GM12878 (cell line): ENCODE measurements at regions not wholly inside any gene's neighbourhood (a gene's known extent, or its start where the extent isn't known, plus 50 kb on each side); places are given as distances from the start of the nearest gene placed in this dataset.

Experiments
- ATAC-seq: fragments of 200-7000 bp; cut with Tn5 transposase; 3 replicates; pipeline ENCODE4 v1.9.1; 2020; ENCODE audit warnings: mild to moderate bottlenecking, moderate library complexity
- BruUV-seq: library from RNA; stranded (reverse); fragments of 400-500 nt; replicated peaks from 2 replicates; lab custom pipeline; 2021; lab: Mats Ljungman, UMichigan
- CTCF ChIA-PET: fragments of 300-600 bp; sonication (Branson Sonifier 250); formaldehyde crosslinking; extraction: SDS; loops from one replicate; lab custom pipeline; 2021; ENCODE audit warnings: inconsistent platforms; lab: Yijun Ruan, JAX
- POLR2A ChIA-PET: fragments of 350-600 bp; formaldehyde crosslinking; extraction: SDS; loops from one replicate; lab custom pipeline; 2021; ENCODE audit warnings: inconsistent platforms; lab: Charles Lee
- RAD21 ChIA-PET: fragments of 300-600 bp; sonication (Branson Sonifier 250); formaldehyde crosslinking; loops from one replicate; lab custom pipeline; 2023; ENCODE audit warnings: antibody characterized with exemption; ENCODE audit not compliant: unreplicated experiment; lab: Charles Lee
- SMC1A ChIA-PET: fragments of 300-600 bp; sonication (Branson Sonifier 250); formaldehyde crosslinking; loops from one replicate; lab custom pipeline; 2023; ENCODE audit not compliant: unreplicated experiment, uncharacterized antibody; lab: Charles Lee
- DNase-seq: peaks from one replicate; pipeline ENCODE4 v3.0.0-alpha.2; 2011; ENCODE audit warnings: low read depth, low spot score
- FAIRE-seq: peaks from 3 replicates; lab custom pipeline; 2011; peaks lifted over from hg19 to GRCh38; lab: Jason Lieb, UNC
- H2AFZ ChIP-seq: 2 replicates; pipeline ENCODE4 v1.6.0; 2011; ENCODE audit warnings: low read depth, low read length, control low read depth; ENCODE audit not compliant: control insufficient read depth
- H3K27ac ChIP-seq: 2 replicates; pipeline ENCODE4 v1.5.1; 2011; ENCODE audit warnings: control low read depth; ENCODE audit not compliant: control insufficient read depth, insufficient read depth
- H3K27me3 ChIP-seq, 2 experiments: replicated peaks in 1 of 2; 2 replicates each; pipeline versions ENCODE4 v1.6.0 to v1.6.1; 2011; ENCODE audit warnings: low read length in 1 of 2; ENCODE audit not compliant: control insufficient read depth in 2 of 2, insufficient read depth in 2 of 2
- H3K36me3 ChIP-seq, 2 experiments: 2 replicates each; pipeline ENCODE4 v1.5.1; 2011; ENCODE audit warnings: low read length in 1 of 2; ENCODE audit not compliant: control insufficient read depth in 2 of 2, insufficient read depth in 2 of 2
- H3K4me1 ChIP-seq: 2 replicates; pipeline ENCODE4 v1.6.1; 2011; ENCODE audit warnings: mild to moderate bottlenecking, low read length, moderate library complexity, mixed read lengths; ENCODE audit not compliant: control insufficient read depth, insufficient read depth
- H3K4me2 ChIP-seq: 2 replicates; pipeline ENCODE4 v1.6.0; 2011; ENCODE audit warnings: control low read depth; ENCODE audit not compliant: control insufficient read depth, insufficient read depth
- H3K4me3 ChIP-seq: fragments of 200-600 bp; sonication (generic); 2 replicates; pipeline ENCODE4 v1.5.1; 2016
- H3K79me2 ChIP-seq: 2 replicates; pipeline ENCODE4 v1.6.0; 2011; ENCODE audit warnings: low read length; ENCODE audit not compliant: control insufficient read depth, insufficient read depth
- H3K9ac ChIP-seq: 2 replicates; pipeline ENCODE4 v1.8.0; 2011; ENCODE audit warnings: low read length, control low read depth, mixed read lengths; ENCODE audit not compliant: control insufficient read depth, insufficient read depth
- H3K9me3 ChIP-seq: replicated peaks from 3 replicates; pipeline ENCODE4 v1.5.1; 2011; ENCODE audit warnings: mild to moderate bottlenecking, low read length; ENCODE audit not compliant: control insufficient read depth, insufficient read depth
- H4K20me1 ChIP-seq: 2 replicates; pipeline ENCODE4 v1.6.0; 2011; ENCODE audit not compliant: control insufficient read depth, insufficient read depth
- CTCF ChIP-seq, 3 experiments: IDR thresholded peaks in 2 of 3; conservative IDR thresholded peaks in 1 of 3; 2 replicates each; pipeline ENCODE4 v1.5.1; 2011; ENCODE audit warnings: low read depth in 3 of 3, low read length in 3 of 3, mild to moderate bottlenecking in 3 of 3, control low read depth in 2 of 3, moderate library complexity in 2 of 3, inconsistent platforms in 1 of 3, mixed read lengths in 1 of 3; ENCODE audit not compliant: control insufficient read depth in 2 of 3, insufficient read depth in 1 of 3; ENCODE audit errors: extremely low read depth in 1 of 3
- SMC3 ChIP-seq: IDR thresholded peaks from 2 replicates; pipeline ENCODE4 v1.6.1; 2011; ENCODE audit warnings: low read length, improper control_type of control experiment, borderline replicate concordance
- ZBTB11 ChIP-seq: fragments of 450-650 bp; formaldehyde crosslinking; IDR thresholded peaks from 2 replicates; pipeline ENCODE4 v1.5.0; 2022; ENCODE audit warnings: mild to moderate bottlenecking, missing genetic modification characterization
- WGBS: methylation state at CpG from one replicate; pipeline ENCODE4 v1.1.6; 2016; ENCODE audit warnings: low lambda C conversion rate; ENCODE audit not compliant: insufficient replicate concordance, insufficient coverage; ENCODE audit errors: missing lambda C conversion rate; 5-methylcytosine and 5-hydroxymethylcytosine counted together
- in situ Hi-C: fragments of 300-500 bp; cut with MboI; formaldehyde crosslinking; loops from 9 replicates; pipeline ENCODE4 v1.14.3; 2018; ENCODE audit warnings: mixed read lengths
- intact Hi-C: fragments of 100-400 bp; cut with micrococcal nuclease; formaldehyde crosslinking; loops from one replicate; pipeline ENCODE4 v1.14.2; 2022; ENCODE audit not compliant: unreplicated experiment

GRCh38 chr9:107141967-107142366 lies 141.1 kb upstream of the RAD23B start:
- no peaks in the 10 kb centered on the region for H3K4me1 ChIP-seq
- TF ChIP-seq ZBTB11 (no peak), SMC3 (peak; percentile 30; the same call in 1 of the 2 replicates), CTCF (IDR thresholded peaks at IDR 0.05 in 2 of 3, conservative IDR thresholded peaks at IDR 0.05 in 1 of 3; ENCODE audit: control insufficient read depth in 2 of 3, extremely low read depth in 1 of 3, insufficient read depth in 1 of 3, low read depth in 3 of 3, low read length in 3 of 3) (peak; percentile 30 to 48 (median 39); a peak in 4 of 6 replicates)
- in situ Hi-C loops (no loop called here), intact Hi-C loops (loop anchor here (5.0 kb wide), 1 partner anchor 160 kb away; no protein-coding TSS in a partner anchor)
- ATAC-seq (peak; percentile 56), FAIRE-seq (peak; percentile 27), DNase-seq (no peak)
- H3K9me3 ChIP-seq: no peaks in the 10 kb centered on the region
- POLR2A ChIA-PET: no interaction called here
- CTCF ChIA-PET: interaction anchor here (0.6 to 7.0 kb wide), 19 partner anchors 9 to 1300 kb away, joined by 3 to 37 read pairs (median 3); no protein-coding TSS in a partner anchor
- H3K27me3 ChIP-seq: peaks cover 0 to 3% of the 10 kb centered on the region in 2 experiments; a peak in 2 of 4 replicates
- BruUV-seq: no TSS peak
- H3K4me2 ChIP-seq: no peak overlapping the region
- H4K20me1 ChIP-seq: no peaks in the 10 kb centered on the region
- no peak overlapping the region for H3K9ac ChIP-seq
- H3K27ac ChIP-seq: no peak overlapping the region
- SMC1A ChIA-PET: interaction anchor here (0.6 to 1.5 kb wide), 12 partner anchors 10 to 836 kb away, joined by 3 to 7 read pairs (median 4); no protein-coding TSS in a partner anchor
- no peak overlapping the region for H2AFZ ChIP-seq
- WGBS: 34% methylated on average over 5 of the region's 5 CpGs
- H3K79me2 ChIP-seq: no peaks in the 10 kb centered on the region
- RAD21 ChIA-PET: interaction anchor here (0.7 to 4.5 kb wide), 8 partner anchors 28 to 856 kb away, joined by 3 to 23 read pairs (median 3); no protein-coding TSS in a partner anchor
- no peak overlapping the region for H3K4me3 ChIP-seq
- no peaks in the 10 kb centered on the region for H3K36me3 ChIP-seq
